GM18517 (cell line): ENCODE measurements at regions not wholly inside any gene's neighbourhood (a gene's known extent, or its start where the extent isn't known, plus 50 kb on each side); places are given as distances from the start of the nearest gene placed in this dataset.

Source experiments
- ATAC-seq: cut with Tn5 transposase; IDR thresholded peaks from one replicate; pipeline ENCODE4 v1.9.1; 2021; ENCODE audit warnings: mild to moderate bottlenecking, moderate library complexity; ENCODE audit not compliant: unreplicated experiment

DNA sequence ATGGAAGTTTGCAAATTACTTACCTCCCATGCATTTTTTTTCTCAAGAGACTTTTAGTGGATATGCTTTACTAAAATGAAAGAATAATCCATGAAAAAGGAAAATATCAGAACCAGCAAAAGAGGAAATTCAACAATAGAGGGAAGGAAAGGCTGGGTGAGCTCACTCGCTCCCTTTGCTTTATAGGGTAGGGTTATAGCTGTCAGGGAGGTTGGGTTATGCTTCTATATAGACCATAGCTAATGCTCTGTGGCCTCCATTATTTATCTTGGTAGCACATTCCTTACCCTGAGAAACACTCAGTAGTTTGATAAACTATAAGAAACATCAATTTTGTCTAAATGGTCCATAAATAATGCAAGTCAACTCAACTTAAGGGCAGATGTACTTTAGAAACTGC is 215.9 kb upstream of the FAR2 start:
- no peak for ATAC-seq

DNA sequence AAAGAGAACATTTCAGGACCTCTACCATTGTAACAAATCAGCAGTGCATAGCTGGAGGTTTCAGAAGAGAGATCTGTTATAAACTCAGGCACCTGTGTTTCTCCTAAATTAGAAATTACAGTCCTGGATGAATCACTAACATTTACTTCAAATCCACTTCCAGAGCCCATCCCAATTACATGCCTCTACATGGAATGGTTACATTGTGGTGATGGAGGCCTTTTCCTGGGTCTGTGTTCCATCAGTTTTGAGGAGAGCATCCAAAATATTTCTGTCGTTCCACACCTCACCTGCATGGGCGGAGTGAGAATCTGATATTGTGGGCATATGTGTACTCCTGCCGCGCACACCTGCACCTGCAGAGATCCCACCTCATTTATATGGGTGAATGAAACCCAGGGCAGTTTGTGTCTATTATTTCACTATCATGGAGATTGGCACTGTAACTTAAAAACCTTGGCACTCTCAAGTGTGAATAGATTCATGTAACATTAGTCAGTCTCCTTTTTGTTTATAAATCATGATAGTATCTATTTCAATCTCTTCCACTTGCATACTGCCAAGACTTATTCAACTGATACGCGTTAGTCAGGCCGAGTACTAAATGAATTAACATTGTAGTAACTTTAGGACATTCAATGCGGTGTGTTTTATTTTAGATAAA is 215.1 kb upstream of the FAR2 start:
- ATAC-seq = no peak

DNA sequence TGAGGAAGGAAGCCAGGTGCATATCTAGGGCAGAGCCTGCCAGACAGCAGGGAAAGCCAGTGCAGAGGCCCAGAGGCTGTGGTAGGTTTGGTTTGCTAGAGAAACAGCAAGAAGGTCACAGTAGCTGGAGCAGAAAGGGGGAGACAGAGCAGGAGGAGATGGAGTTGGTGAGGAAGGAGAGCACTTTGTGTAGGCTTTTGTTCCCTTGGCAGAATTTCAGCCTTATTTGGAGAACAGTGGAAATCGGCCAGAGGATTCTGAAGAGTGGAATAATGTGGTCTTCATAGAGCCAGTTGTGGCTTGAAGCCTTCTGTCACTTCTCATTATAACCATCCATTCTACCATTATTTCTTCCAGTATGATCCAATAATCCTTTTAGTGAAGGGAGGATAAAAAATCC is 212.9 kb upstream of the FAR2 start:
- ATAC-seq = no peak

DNA sequence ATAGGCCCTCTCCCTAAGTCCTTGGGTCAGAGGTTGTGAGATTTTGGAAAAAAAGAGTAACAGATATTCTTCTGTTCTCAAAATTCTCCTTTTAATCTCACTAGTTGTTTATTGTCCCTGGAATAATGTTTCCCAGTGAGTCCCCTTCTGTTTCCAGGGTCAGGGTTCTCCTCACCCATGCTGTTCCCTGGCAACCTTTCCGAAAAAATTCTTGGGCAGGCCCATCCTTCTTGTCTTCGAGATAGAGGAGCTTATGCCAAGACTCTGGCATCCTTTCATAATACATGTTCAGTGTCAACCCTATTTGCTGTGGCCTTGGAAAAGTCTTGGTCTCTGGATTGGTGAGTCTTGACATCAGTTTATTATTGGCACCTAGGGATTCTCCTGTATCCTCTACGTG is 212.4 kb upstream of the FAR2 start:
- ATAC-seq = no peak

DNA sequence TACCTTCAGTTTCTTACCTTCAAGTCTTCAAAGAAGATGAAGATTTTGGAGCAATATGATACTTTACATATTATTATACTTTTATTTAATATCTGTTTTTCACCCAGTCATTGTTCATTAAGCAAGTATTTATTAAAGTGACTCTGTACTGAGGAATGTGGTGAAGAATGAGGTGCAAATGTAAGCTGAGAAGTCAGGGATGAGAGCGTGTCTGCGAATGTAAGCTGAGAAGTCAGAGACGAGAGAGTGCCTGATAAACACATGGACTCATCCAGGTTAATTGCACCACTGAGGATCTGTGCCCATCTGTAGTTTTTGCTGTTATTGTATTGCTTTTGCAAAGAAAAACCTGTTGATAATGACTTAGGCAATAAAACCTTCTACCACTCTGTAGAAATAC is 211.9 kb upstream of the FAR2 start:
- ATAC-seq = no peak

DNA sequence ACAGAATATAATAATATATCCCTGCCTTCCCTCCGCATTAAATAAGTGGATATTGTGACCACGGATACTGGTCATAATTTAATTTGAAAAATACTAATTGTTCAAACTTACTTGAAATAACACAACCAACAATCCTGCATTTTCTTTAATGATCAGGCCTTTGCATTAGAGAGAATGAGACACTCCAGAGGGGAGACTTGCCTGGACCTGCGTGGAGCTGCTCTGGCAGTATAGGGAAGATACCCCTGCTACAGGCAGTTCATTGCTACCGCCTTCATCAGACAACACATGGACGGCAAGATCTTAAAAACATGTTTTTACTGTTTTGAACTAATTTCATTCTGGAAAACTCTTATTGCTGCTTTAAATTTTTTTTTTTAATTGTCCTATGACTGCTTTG is 211.0 kb upstream of the FAR2 start:
- no peak for ATAC-seq

DNA sequence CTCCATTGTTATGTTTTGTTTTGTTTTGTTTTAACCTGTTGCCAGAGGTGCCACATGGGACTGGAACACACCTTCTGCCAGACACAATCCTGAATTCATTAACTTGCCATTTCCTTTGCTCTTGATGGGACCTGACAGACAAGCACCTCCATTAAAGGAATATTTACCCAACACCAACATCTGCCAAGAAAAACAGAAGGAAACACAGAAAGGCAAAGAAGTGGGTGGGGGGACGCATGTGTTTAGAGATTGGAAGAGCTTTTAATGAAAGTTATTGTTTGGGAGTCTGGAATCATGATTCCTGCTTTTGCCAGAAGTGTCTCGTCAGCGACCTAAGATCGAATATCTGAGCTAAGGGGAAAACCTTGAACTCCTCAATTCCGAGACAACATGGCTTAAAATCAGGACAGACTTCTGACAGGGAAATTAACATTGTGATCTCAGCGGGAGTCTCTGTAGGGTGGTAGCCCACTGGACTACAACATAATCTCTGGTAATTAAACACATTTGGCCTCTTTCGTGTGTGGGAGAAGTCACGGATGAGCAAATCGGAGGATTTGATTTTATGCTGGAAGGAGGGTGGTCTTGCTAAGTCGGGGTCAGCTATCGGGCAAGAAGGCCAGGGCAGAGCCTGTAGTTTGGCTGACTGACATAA is 210.4 kb upstream of the FAR2 start:
- ATAC-seq = no peak

DNA sequence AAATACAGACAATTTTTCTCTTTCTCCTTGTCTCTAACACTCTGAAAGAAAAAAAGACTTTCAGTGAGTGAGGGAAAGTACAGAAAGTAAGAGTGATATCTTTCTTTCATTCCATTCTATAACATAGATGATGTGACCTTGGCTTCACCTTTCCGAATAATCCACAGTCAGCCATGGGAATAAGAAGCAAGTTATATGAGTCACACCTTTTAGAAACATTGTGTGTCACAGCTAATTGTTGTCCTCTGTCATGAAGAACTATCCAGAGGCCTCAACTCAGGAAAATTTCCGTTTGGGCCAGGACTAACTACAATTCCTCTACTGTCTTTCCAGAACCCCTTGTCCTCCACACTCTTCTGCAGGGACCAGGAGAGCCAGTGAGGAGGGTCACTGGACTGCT is 209.7 kb upstream of the FAR2 start:
- no peak for ATAC-seq

DNA sequence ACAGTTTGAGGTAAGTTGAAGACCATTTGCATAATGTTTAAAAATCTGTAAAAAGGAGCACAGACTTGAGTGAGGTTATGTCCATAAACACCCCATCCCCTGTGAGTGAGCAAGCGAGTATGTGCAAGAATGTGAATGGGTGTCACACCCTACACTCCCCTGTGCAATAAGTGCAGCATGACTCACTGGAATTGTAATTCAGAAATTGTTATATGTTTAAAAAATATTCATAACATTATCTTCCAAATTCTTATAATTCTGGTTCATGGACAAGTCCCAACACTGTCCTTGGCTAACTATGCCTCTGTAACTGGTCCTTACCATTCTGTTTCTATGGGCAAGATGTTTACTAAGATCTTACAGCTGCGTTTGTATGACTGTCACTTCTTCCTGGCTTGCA is 207.8 kb upstream of the FAR2 start:
- ATAC-seq = no peak

DNA sequence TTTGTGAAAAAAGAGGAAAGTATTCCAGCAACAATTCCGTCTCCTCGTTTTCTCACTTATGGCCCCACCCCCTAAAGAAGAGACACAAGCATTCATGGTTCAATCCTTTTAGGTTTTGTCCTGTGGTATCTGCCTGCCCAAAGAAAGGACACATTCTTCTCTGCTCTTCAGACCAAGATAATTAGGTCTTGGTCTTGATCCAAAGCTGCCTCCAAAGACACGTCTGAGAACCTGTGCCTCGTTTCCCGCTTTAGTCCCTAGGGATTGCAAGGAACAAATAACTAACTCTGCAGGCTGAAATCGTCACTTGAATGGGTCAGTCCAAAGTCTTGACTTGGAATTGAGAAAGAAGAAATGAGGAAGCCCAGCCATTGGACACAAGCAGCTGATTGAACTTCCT is 202.7 kb upstream of the FAR2 start:
- no peak for ATAC-seq

DNA sequence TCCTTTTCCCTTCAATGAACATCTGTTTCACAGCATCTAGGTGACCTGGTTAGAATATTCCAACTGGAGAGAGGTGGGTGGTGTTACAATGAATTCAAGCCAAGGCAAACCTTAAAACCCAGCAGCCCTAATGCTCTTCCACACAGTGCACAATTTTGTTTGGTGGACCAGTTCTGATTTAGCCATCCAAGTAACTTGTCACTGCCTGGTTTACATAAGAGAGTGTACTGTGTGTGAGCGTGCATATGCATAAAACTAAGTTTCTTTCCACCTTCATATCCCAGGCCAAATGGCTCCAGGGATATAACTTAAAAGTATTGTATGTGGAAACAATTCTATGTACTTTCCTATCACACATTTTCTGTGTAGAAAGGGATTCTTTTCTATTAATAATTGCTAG is 200.4 kb upstream of the FAR2 start:
- ATAC-seq = no peak

DNA sequence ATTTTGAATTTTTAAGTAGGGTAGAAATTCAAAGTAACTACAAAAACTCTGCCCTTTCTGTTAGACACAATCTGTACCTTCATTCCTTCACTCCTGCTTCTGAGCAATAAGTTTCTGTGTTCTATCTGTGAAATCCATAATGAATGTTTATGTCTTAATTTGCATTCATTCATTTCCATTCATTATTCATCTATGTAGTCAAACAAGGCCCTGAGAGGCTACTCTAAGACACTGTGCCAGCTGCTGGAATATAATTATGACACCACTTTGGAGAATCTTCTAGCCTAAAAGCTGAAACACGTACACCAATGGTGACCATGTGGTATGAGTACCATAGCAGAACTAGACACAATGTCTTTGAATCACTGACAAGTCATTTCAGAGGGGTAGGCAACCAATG is 199.9 kb upstream of the FAR2 start:
- no peak for ATAC-seq

DNA sequence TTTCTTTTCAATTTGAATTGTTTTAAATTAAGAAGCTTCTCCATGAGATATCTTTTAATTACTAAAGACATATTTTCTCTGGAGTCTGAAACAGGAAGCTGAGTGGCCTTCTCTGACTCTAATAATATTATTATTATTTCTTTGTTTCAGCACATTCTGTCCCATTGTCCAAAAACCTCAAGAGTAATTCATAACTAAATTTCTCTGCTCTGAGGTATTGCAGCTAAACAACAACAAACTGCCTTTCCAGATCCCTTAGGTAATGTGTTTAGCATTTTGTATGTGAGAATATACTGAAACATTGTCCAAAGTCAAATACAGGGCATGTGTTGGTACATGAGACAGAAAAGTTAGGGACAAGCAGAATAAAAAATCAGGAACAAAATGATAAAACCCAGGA is 199.0 kb upstream of the FAR2 start:
- ATAC-seq = no peak

DNA sequence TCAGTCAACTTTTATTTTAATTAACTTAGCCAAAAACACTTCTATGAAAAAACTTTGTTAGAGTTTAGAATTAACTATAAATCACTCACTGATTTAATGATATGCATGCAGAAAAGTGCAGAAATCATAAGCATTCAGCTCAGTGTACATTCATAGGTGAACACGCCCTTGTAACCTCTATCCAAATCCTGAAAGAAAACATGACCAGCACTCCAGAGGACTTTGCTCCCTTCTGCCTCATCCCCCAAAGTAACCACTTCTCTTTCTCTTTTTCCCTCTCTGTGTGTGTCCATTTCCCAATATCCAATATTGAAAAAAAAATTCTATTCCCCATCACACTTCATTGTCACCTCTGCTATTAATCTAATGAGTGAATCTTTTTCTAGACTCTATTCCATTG is 197.1 kb upstream of the FAR2 start:
- no peak for ATAC-seq

DNA sequence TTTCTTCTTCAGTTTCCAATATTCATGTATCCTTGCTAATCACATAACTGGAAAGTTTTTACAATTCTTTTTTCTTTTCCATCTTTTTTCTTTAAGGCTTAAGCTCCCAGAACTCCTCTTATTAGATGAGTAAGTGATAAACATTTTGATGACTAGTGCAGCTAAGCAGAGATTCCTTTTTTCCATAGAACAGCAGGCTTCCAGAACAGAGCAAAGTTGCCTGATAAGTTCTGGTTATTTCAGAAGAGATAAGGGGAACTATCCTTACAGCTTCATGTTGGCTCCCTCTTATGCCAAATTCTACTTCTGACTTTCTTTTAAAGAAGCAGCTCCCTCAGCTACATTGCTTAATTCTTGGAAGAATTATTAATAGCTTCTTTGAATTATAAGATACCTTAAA is 194.7 kb upstream of the FAR2 start:
- ATAC-seq = no peak

DNA sequence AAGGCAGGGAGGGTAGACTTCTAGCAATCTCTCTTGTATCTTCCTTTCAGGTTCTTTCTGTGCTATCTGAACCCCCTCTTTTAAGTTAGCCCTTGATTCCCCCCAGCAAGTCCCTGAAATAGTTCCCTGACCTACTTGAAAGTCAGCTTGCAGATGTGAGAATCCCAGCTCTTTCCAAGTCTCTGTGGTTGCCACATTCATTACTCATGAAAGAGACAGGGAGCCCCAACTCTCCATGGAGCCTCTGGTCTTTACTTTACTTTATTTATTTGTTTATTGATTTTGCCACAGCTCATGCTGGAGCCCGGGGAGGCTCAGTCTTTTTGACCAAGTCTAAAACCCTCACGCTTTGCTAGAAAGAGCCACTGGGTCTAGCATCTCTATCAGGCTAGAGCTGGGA is 193.6 kb upstream of the FAR2 start:
- ATAC-seq = no peak

DNA sequence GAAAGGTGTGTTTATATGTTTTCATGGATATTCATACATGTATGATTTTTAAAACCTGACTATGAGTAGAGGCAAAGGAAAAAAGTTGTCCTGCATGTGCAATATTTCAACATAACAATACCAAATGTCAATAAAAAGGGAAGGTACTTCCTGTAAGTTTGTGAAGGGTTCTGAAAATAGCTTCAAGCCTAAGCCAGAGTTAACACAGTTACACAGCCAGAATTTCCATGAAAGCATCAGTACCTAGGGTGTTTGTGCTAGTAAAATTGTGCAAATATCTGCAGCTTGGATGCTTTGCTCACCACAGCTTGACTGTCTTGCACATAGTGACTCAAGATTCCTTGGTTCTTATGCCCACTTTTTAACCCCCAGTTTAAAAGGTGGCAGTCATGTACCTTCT is 193.1 kb upstream of the FAR2 start:
- ATAC-seq = no peak

DNA sequence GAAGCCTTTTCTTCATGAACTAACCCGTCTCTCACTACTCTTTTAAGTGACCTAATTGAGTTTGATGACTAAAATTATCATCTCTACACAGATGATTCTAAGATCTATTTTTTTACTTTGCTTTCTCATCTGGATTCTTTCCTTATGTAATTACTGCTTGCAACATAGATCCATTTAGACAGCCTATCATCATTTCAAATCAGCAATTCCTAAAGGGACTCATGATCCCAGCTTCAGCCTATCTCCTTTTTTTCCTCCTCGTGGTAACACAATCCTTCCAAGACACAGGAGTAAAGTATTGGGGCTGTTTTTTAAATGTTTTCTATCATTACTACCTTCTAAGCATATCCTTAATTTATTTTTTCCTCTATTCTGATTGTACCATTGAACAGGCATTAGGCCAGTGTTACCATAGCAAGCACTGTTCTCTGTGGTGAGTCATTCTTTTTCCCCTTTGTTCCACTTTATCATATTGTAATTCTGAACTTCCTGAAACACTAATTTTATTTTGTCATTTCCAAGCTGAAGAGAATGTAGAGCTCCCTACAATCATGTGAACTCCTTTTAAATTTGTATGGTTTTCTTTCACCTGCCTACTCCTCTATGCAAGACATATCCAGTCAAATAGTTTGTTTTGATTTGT is 190.4 kb upstream of the FAR2 start:
- ATAC-seq = no peak

DNA sequence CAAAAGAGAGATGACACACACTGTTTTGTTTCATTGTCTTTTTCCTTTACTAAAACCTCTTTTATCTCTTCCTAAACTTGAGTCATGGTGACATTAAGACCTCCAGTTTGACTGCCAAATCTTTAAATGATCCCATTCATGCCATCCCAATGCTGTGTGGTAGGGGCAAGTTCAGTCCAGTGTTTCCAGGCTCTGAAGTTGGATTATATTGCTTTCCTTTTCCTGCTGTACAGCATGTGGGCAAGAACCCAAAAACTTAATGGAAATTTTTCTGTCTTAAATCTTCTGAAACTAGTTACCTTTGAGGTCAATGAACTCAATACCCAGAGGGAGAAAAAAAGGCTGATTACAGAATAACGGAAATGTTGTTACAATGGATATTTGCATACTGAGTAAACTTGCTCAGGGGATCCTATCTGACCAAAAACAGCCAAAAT is 187.1 kb upstream of the FAR2 start:
- no peak for ATAC-seq

DNA sequence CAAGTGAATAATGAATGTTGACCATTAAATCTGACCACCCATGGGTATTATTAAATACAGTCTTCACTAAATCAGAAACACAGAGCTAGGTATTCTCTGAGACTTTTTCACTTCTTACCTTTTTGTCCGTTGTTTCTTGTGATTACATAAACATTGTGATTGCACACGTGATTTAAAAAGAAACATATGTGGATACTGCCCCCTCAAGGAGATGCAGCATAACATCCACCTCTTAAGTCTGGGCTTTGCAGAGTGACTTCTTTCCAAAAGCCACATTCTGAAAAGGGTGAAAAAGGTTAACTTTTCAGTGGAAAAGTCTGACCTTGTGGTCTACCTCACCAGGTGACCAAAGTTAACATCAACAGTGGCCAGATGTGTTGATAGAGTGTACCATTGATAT is 185.5 kb upstream of the FAR2 start:
- ATAC-seq = no peak

DNA sequence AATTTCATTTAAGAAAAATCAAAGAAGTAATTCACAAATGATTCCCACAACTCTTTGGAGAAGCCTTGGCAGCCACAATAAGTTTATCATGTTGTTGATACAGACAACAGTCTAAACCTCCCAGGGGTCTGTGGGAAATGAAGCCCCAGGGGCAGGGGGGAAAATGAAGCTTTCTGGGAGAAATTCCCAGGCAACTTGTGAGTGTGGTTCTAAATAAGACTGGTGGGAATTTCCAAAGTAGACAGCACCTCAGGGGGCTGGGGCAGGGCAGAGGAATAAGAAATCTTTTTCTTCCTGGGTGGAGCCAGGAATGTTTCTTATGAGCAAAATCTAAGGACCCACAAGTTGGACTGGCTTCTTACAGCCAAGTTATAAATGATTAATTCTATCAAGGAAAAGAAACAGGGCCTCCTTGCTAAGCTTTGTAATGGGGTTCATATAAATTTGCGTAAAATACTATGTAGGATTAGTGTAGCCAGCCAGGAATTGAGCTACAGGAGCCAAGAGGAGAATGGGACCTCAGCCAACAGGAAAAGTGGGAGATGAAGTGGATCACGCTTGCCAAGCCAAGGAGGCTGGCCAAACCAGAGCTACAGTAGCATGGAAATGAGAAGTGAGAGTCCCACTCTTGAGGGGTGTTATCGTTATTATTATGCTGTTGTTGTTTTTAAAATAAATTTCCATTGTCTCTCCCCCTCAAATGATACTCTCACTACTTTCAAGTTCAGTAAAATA is 182.9 kb upstream of the FAR2 start:
- no peak for ATAC-seq

DNA sequence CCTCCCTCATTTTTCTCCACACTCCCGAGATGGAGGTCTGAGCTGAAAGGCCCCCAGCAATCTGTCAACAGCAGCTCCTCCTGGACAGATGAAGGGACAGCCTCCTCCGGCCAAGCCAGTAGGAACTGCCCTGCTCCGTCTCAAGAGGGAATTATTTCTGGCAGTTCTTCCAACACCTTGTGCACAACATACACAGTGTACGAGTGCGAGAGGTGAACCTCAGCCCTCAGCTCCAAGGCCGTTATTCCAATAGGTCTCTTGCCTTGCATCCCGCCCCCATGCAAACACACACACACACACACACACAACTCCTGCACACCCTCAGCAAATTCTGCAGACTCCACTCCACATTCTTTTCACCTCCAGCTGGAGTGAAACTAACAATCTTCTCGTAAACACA is 181.7 kb upstream of the FAR2 start:
- no peak for ATAC-seq
